ENCODE measurements at regions not wholly inside any gene's neighbourhood (a gene's known extent, or its start where the extent isn't known, plus 50 kb on each side); places are given as distances from the start of the nearest gene placed in this dataset.

GRCh38 chr11:88431675-88432341, 94.3 kb upstream of the CTSC start:
- Histone ChIP-seq H2AFZ (ENCODE audit: low read length) (no peak overlapping the region), H3K18ac (ENCODE audit: insufficient read length, low read depth, low read length) (no peak overlapping the region), H2AK5ac (ENCODE audit: insufficient read length, low read length) (no peak overlapping the region), H4K8ac (replicated peaks; ENCODE audit: insufficient read length, low read depth, low read length) (no peak overlapping the region), H3K23ac (ENCODE audit: insufficient read length, low read depth, low read length) (no peak overlapping the region), H3K9ac (ENCODE audit: extremely low read depth, insufficient read length, low read length) (no peak overlapping the region), H3K79me2 (ENCODE audit: insufficient read depth, low read length) (no peaks in the 10 kb centered on the region), H3K14ac (ENCODE audit: insufficient read depth, low read length) (no peak overlapping the region), H2BK5ac (ENCODE audit: insufficient read length, low read length) (no peak overlapping the region), H3K27ac (ENCODE audit: insufficient read length, low read depth, low read length) (no peak overlapping the region), H3K27me3 (ENCODE audit: insufficient read depth, low read length) (no peaks in the 10 kb centered on the region), H3K9me3 (ENCODE audit: control insufficient read depth, low read depth, low read length) (no peaks in the 10 kb centered on the region), H2BK120ac (ENCODE audit: low read depth, low read length, poor library complexity, severe bottlenecking) (no peak overlapping the region), H3K4me1 (ENCODE audit: insufficient read depth, low read length) (0 out of 2 replicates have a peak, but pooled peaks cover 4% of the 10 kb centered on the region), H2BK15ac (ENCODE audit: low read depth, low read length) (no peak overlapping the region), H2BK12ac (ENCODE audit: insufficient read length, low read depth, low read length) (no peak overlapping the region), H3K4me2 (ENCODE audit: insufficient read depth, insufficient read length, low read length) (no peak overlapping the region), H3K56ac (ENCODE audit: insufficient read length, low read depth, low read length) (no peak overlapping the region), H3K4ac (ENCODE audit: low read depth, low read length) (no peak overlapping the region), H2BK20ac (ENCODE audit: low read depth, low read length, poor library complexity, severe bottlenecking) (no peak overlapping the region), H4K91ac (ENCODE audit: insufficient read length, low read depth, low read length) (no peak overlapping the region), H3T11ph (ENCODE audit: low read length) (no peak overlapping the region), H4K20me1 (ENCODE audit: control insufficient read depth, insufficient read depth, insufficient read length) (no peaks in the 10 kb centered on the region), H3K23me2 (ENCODE audit: insufficient read length, low read depth, low read length, poor library complexity, severe bottlenecking) (no peaks in the 10 kb centered on the region), H3K79me1 (ENCODE audit: insufficient read depth, low read depth, low read length, poor library complexity, severe bottlenecking) (no peaks in the 10 kb centered on the region), H4K5ac (ENCODE audit: insufficient read length, low read depth, low read length) (no peak overlapping the region)
- Mint-ChIP-seq H3K9me3 (peaks cover 8 to 15% of the 10 kb centered on the region in 2 experiments; a peak in 4 of 5 replicates), H3K4me1 (peaks cover 24 to 29% of the 10 kb centered on the region in 2 experiments), H3K27ac (peak overlapping the region in 2 of 3 experiments; percentile 34 to 37; a peak in 4 of 7 replicates), H3K36me3 (ENCODE audit: insufficient read depth in 1 of 3, low read depth in 3 of 3) (peaks cover 0 to 11% (median 6%) of the 10 kb centered on the region in 3 experiments; a peak in 4 of 7 replicates), H3K27me3 (ENCODE audit: low read depth) (no peaks in the 10 kb centered on the region), H3K4me3 (no peak overlapping the region)
- no peak for DNase-seq
- WGBS (ENCODE audit: extremely low coverage, insufficient read length, low lambda C conversion rate), result no CpG with 5 or more reads among the region's 9 CpGs
- TF ChIP-seq, protein P1, sequence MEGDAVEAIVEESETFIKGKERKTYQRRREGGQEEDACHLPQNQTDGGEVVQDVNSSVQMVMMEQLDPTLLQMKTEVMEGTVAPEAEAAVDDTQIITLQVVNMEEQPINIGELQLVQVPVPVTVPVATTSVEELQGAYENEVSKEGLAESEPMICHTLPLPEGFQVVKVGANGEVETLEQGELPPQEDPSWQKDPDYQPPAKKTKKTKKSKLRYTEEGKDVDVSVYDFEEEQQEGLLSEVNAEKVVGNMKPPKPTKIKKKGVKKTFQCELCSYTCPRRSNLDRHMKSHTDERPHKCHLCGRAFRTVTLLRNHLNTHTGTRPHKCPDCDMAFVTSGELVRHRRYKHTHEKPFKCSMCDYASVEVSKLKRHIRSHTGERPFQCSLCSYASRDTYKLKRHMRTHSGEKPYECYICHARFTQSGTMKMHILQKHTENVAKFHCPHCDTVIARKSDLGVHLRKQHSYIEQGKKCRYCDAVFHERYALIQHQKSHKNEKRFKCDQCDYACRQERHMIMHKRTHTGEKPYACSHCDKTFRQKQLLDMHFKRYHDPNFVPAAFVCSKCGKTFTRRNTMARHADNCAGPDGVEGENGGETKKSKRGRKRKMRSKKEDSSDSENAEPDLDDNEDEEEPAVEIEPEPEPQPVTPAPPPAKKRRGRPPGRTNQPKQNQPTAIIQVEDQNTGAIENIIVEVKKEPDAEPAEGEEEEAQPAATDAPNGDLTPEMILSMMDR (conservative IDR thresholded peaks at IDR 0.05), result no peak
